MG63 (cell line): ENCODE measurements at regions not wholly inside any gene's neighbourhood (a gene's known extent, or its start where the extent isn't known, plus 50 kb on each side); places are given as distances from the start of the nearest gene placed in this dataset.

Experiments
- DNase-seq: peaks from one replicate; pipeline ENCODE4 v3.0.0-alpha.2; 2020
- H3K27me3 ChIP-seq: fragments of 250-450 bp; sonication (Bioruptor Pico); 2 replicates; pipeline ENCODE4 v1.5.1; 2020; ENCODE audit warnings: mild to moderate bottlenecking, moderate library complexity
- H3K36me3 ChIP-seq: fragments of 250-450 bp; sonication (Bioruptor Pico); 2 replicates; pipeline ENCODE4 v1.5.1; 2020; ENCODE audit warnings: mild to moderate bottlenecking, moderate library complexity
- H3K4me3 ChIP-seq: fragments of 250-450 bp; sonication (Bioruptor Pico); 2 replicates; pipeline ENCODE4 v1.5.1; 2020; ENCODE audit warnings: mild to moderate bottlenecking, moderate library complexity
- H3K9me3 ChIP-seq: fragments of 250-450 bp; sonication (Bioruptor Pico); 2 replicates; pipeline ENCODE4 v1.5.1; 2020; ENCODE audit warnings: mild to moderate bottlenecking, moderate library complexity

- Histone ChIP-seq H3K9me3 (no peaks in the 10 kb centered on the region), H3K36me3 (no peaks in the 10 kb centered on the region), H3K4me3 (no peak overlapping the region), H3K27me3 (no peaks in the 10 kb centered on the region)
- DNase-seq, result no peak
Observed at GRCh38 chr3:166488977-166489672, 651.9 kb upstream of the BCHE start.

- no peak overlapping the region for H3K4me3 ChIP-seq
- no peaks in the 10 kb centered on the region for H3K9me3 ChIP-seq
- no peak for DNase-seq
- H3K36me3 ChIP-seq, result no peaks in the 10 kb centered on the region
- H3K27me3 ChIP-seq, result no peaks in the 10 kb centered on the region
Observed at GRCh38 chr3:166484470-166484869, 647.2 kb upstream of the BCHE start.

- Histone ChIP-seq H3K36me3 (no peaks in the 10 kb centered on the region), H3K27me3 (no peaks in the 10 kb centered on the region), H3K4me3 (no peak overlapping the region), H3K9me3 (no peaks in the 10 kb centered on the region)
- no peak for DNase-seq
Observed at GRCh38 chr3:166481340-166481739, 644.1 kb upstream of the BCHE start.

- DNase-seq, result no peak
- Histone ChIP-seq H3K4me3 (no peak overlapping the region), H3K9me3 (no peaks in the 10 kb centered on the region), H3K36me3 (no peaks in the 10 kb centered on the region), H3K27me3 (no peaks in the 10 kb centered on the region)
Observed at GRCh38 chr3:166478356-166478755, 641.1 kb upstream of the BCHE start.

- no peak overlapping the region for H3K4me3 ChIP-seq
- DNase-seq, result no peak
- H3K36me3 ChIP-seq, result no peaks in the 10 kb centered on the region
- no peaks in the 10 kb centered on the region for H3K27me3 ChIP-seq
- H3K9me3 ChIP-seq, result no peaks in the 10 kb centered on the region
Observed at GRCh38 chr3:166473501-166473900, 636.3 kb upstream of the BCHE start.

- Histone ChIP-seq H3K36me3 (no peaks in the 10 kb centered on the region), H3K4me3 (no peak overlapping the region), H3K9me3 (no peaks in the 10 kb centered on the region), H3K27me3 (no peaks in the 10 kb centered on the region)
- DNase-seq, result no peak
Observed at GRCh38 chr3:166472015-166472414, 634.8 kb upstream of the BCHE start.

- H3K9me3 ChIP-seq, result no peaks in the 10 kb centered on the region
- DNase-seq, result no peak
- no peaks in the 10 kb centered on the region for H3K36me3 ChIP-seq
- H3K4me3 ChIP-seq, result no peak overlapping the region
- no peaks in the 10 kb centered on the region for H3K27me3 ChIP-seq
Observed at GRCh38 chr3:166471074-166471767, 634.0 kb upstream of the BCHE start.

- no peak for DNase-seq
- no peaks in the 10 kb centered on the region for H3K27me3 ChIP-seq
- H3K9me3 ChIP-seq, result no peaks in the 10 kb centered on the region
- H3K36me3 ChIP-seq, result no peaks in the 10 kb centered on the region
- no peak overlapping the region for H3K4me3 ChIP-seq
Observed at GRCh38 chr3:166462891-166463470, 625.8 kb upstream of the BCHE start.

- DNase-seq, result no peak
- no peaks in the 10 kb centered on the region for H3K27me3 ChIP-seq
- H3K4me3 ChIP-seq, result no peak overlapping the region
- no peaks in the 10 kb centered on the region for H3K36me3 ChIP-seq
- H3K9me3 ChIP-seq, result no peaks in the 10 kb centered on the region
Observed at GRCh38 chr3:166461626-166462025, 624.4 kb upstream of the BCHE start.

- Histone ChIP-seq H3K4me3 (no peak overlapping the region), H3K9me3 (no peaks in the 10 kb centered on the region)
- no peak for DNase-seq
Observed at GRCh38 chr3:166457382-166457781, 620.2 kb upstream of the BCHE start.

GRCh38 chr3:166456286-166456685, 619.1 kb upstream of the BCHE start:
- Histone ChIP-seq H3K27me3 (no peaks in the 10 kb centered on the region), H3K4me3 (no peak overlapping the region), H3K9me3 (no peaks in the 10 kb centered on the region), H3K36me3 (no peaks in the 10 kb centered on the region)
- no peak for DNase-seq

More at GRCh38 chr3:166457382-166457781, 620.2 kb upstream of the BCHE start:
- Histone ChIP-seq H3K27me3 (no peaks in the 10 kb centered on the region), H3K36me3 (no peaks in the 10 kb centered on the region)

GRCh38 chr3:166455744-166456143, 618.5 kb upstream of the BCHE start:
- no peaks in the 10 kb centered on the region for H3K9me3 ChIP-seq
- no peaks in the 10 kb centered on the region for H3K36me3 ChIP-seq
- H3K4me3 ChIP-seq, result no peak overlapping the region
- H3K27me3 ChIP-seq, result no peaks in the 10 kb centered on the region
- DNase-seq, result no peak

- Histone ChIP-seq H3K27me3 (no peaks in the 10 kb centered on the region), H3K9me3 (no peaks in the 10 kb centered on the region), H3K4me3 (no peak overlapping the region), H3K36me3 (no peaks in the 10 kb centered on the region)
- no peak for DNase-seq
Observed at GRCh38 chr3:166453478-166453877, 616.3 kb upstream of the BCHE start.

- H3K36me3 ChIP-seq, result no peaks in the 10 kb centered on the region
Observed at GRCh38 chr3:166451997-166452396, 614.8 kb upstream of the BCHE start.

GRCh38 chr3:166447513-166447912, 610.3 kb upstream of the BCHE start:
- Histone ChIP-seq H3K4me3 (no peak overlapping the region), H3K36me3 (no peaks in the 10 kb centered on the region), H3K9me3 (peaks cover 3% of the 10 kb centered on the region), H3K27me3 (no peaks in the 10 kb centered on the region)
- no peak for DNase-seq

More at GRCh38 chr3:166451997-166452396, 614.8 kb upstream of the BCHE start:
- DNase-seq, result no peak
- Histone ChIP-seq H3K27me3 (no peaks in the 10 kb centered on the region), H3K4me3 (no peak overlapping the region), H3K9me3 (no peaks in the 10 kb centered on the region)

- Histone ChIP-seq H3K4me3 (no peak overlapping the region), H3K27me3 (no peaks in the 10 kb centered on the region), H3K9me3 (peaks cover 3% of the 10 kb centered on the region), H3K36me3 (no peaks in the 10 kb centered on the region)
- DNase-seq, result no peak
Observed at GRCh38 chr3:166446986-166447385, 609.8 kb upstream of the BCHE start.

GRCh38 chr3:166446291-166446690, 609.1 kb upstream of the BCHE start:
- Histone ChIP-seq H3K36me3 (no peaks in the 10 kb centered on the region), H3K27me3 (no peaks in the 10 kb centered on the region), H3K4me3 (no peak overlapping the region), H3K9me3 (peaks cover 3% of the 10 kb centered on the region)
- DNase-seq, result peak; percentile 51

GRCh38 chr3:166445865-166446264, 608.6 kb upstream of the BCHE start:
- Histone ChIP-seq H3K27me3 (no peaks in the 10 kb centered on the region), H3K9me3 (peaks cover 3% of the 10 kb centered on the region), H3K4me3 (no peak overlapping the region), H3K36me3 (no peaks in the 10 kb centered on the region)
- DNase-seq, result no peak
